ENCODE measurements at regions not wholly inside any gene's neighbourhood (a gene's known extent, or its start where the extent isn't known, plus 50 kb on each side); places are given as distances from the start of the nearest gene placed in this dataset.

DNA sequence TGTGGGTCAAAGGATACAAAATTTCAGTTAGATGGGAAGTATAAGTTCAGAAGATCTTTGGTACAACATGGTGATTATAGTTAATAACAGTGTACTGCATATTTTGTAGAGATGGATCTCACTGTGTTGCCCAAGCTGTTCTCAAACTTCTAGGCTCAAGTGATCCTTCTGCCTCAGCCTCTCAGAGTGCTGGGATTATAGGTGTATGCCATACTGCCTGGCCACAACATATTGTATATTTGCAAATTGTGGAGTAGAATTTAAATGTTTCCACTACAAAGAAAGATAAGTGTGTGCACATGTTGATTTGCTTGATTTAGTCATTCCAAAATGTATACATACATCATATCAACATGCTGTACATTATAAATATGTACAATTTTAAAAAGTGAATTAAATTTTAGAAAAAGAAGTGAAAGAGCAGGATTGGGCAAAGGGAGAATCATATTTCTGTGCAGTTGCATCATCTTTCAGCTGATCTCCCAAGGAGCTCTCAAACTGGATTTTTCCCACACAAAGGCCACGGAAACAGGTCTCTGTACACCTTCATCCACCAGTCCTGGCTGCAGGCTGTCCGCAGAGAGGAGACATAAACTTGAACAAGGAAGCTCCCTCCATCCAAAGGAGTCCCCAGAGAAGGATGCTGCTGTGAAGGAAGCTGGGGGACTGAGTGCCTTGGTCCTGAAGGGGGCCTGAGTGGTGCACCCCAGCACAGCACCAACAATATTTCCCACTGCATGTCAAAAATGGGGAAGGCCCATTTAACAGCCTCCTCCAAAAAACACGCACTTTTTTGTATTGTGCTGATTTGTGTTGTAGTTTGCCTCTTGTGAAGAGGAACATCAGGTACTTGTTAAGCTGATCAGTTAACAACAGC is 217.1 kb upstream of the GHITM start:
- no peak for DNase-seq (ENCODE audit: low read depth in 2 of 2)
- no peak overlapping the region for H3K4me3 ChIP-seq (replicated peaks in 1 of 2; ENCODE audit: low read depth in 2 of 2, low read length in 2 of 2)
- TF ChIP-seq, protein P1, sequence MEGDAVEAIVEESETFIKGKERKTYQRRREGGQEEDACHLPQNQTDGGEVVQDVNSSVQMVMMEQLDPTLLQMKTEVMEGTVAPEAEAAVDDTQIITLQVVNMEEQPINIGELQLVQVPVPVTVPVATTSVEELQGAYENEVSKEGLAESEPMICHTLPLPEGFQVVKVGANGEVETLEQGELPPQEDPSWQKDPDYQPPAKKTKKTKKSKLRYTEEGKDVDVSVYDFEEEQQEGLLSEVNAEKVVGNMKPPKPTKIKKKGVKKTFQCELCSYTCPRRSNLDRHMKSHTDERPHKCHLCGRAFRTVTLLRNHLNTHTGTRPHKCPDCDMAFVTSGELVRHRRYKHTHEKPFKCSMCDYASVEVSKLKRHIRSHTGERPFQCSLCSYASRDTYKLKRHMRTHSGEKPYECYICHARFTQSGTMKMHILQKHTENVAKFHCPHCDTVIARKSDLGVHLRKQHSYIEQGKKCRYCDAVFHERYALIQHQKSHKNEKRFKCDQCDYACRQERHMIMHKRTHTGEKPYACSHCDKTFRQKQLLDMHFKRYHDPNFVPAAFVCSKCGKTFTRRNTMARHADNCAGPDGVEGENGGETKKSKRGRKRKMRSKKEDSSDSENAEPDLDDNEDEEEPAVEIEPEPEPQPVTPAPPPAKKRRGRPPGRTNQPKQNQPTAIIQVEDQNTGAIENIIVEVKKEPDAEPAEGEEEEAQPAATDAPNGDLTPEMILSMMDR (IDR thresholded peaks at IDR 0.05; ENCODE audit: low read depth, low read length) = no peak

DNA sequence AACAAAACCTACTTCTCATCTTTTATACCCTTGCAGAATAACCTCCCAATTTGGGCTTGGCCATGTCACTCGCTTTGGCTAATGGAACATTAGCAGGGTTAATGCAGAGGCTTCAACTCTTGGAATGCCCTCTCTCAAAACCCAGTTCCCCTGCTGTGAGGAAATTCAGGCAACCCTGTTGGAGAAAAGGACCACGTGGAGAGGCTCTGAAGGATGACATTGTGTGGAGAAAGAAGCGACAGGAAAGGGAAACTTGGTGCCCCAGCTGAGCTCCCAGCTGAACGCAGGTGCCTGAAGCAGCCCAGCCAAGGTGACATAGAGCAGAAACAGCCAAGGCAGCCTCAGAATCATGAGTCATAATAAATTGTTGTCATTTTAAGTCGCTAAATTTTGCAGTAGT is 214.2 kb upstream of the GHITM start:
- TF ChIP-seq, protein P1 (IDR thresholded peaks at IDR 0.05; ENCODE audit: low read depth, low read length) = no peak
- H3K4me3 ChIP-seq (replicated peaks in 1 of 2; ENCODE audit: low read depth in 2 of 2, low read length in 2 of 2) = no peak overlapping the region
- no peak for DNase-seq (ENCODE audit: low read depth in 2 of 2)

DNA sequence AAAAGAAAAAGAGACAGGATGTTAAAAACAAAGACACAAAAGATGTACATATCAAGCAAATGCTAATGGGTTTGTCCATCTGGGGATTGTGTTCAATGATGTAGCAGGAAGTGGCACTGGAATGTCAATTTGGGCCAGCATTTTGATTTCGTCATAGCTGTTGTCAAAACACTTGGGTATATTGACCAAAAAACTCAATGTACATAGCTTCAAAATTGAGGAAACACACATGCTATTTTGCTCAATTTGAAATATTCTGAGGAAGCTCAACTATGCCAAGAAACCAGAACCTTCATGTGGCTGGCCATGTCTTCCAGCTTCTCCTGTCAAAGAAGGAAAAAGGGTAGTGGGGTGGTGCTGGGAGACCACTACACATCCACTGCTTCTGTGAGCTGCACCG is 212.7 kb upstream of the GHITM start:
- TF ChIP-seq, protein P1 (IDR thresholded peaks at IDR 0.05; ENCODE audit: low read depth, low read length) = no peak
- H3K4me3 ChIP-seq (replicated peaks in 1 of 2; ENCODE audit: low read depth in 2 of 2, low read length in 2 of 2) = no peak overlapping the region
- DNase-seq (ENCODE audit: low read depth in 2 of 2) = no peak

DNA sequence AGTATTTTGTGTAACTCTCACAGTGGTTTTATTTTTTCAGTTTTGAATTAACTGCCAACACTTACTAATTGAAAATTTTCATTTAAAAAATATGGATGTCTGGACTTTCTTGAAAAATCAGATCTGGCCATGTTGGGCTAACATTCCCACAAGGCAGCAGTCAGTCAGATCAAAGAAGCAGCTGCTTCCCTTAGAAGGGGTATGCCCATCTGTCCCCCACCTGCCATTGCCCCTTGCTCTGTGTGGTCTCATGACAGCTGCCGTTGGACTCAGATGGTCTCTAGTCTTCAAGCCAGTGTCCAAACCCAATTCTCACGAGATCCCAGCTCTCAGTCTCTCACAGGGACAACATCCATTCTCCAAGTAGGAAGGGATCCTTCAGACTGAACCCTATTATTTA is 212.1 kb upstream of the GHITM start:
- DNase-seq (ENCODE audit: low read depth in 2 of 2) = no peak
- no peak overlapping the region for H3K4me3 ChIP-seq (replicated peaks in 1 of 2; ENCODE audit: low read depth in 2 of 2, low read length in 2 of 2)
- TF ChIP-seq, protein P1 (IDR thresholded peaks at IDR 0.05; ENCODE audit: low read depth, low read length) = no peak

DNA sequence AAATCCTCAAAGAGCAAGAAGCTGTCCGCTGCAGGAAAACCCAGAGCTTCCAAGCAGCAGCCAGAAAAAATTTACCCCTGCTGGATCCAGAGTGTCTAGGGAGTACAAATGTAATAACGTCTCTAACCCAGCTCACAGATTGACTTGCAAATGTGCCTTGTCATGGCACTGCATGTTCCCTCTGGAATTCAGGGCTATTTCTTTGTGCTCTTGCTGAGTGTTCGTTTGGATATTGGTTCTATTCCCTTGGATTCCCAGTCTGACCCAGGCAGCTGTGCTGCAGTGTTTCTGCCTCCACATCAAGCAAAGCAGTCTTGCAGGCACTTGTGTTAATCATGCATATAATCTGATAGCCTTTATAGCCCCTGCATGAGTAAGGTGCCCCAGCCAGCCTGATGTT is 209.9 kb upstream of the GHITM start:
- no peak overlapping the region for H3K4me3 ChIP-seq (replicated peaks in 1 of 2; ENCODE audit: low read depth in 2 of 2, low read length in 2 of 2)
- TF ChIP-seq, protein P1 (IDR thresholded peaks at IDR 0.05; ENCODE audit: low read depth, low read length) = no peak
- DNase-seq (ENCODE audit: low read depth in 2 of 2) = no peak

DNA sequence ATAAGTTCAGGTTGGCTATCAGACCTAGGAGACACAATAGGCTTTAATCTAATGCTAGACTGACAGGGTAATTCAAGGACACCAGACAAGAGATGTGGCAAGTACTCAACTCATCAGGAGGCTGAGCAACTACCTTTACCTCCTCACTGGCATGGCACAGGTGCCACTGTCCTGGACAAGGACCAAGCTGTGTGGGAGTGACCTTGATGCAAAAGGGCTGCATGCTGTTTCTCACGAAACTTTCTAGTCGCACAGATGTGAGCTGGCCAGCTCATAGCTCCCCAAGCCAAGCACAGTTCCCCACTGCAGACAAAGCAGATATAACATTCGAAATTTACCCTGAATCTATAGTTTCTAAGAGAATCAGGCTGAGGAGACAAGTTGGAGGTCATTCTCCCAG is 207.6 kb upstream of the GHITM start:
- no peak for DNase-seq (ENCODE audit: low read depth in 2 of 2)
- H3K4me3 ChIP-seq (replicated peaks in 1 of 2; ENCODE audit: low read depth in 2 of 2, low read length in 2 of 2) = no peak overlapping the region
- TF ChIP-seq, protein P1 (IDR thresholded peaks at IDR 0.05; ENCODE audit: low read depth, low read length) = no peak

Data from cardiac fibroblast (primary cell).